ENCODE measurements at regions not wholly inside any gene's neighbourhood (a gene's known extent, or its start where the extent isn't known, plus 50 kb on each side); places are given as distances from the start of the nearest gene placed in this dataset.

DNA sequence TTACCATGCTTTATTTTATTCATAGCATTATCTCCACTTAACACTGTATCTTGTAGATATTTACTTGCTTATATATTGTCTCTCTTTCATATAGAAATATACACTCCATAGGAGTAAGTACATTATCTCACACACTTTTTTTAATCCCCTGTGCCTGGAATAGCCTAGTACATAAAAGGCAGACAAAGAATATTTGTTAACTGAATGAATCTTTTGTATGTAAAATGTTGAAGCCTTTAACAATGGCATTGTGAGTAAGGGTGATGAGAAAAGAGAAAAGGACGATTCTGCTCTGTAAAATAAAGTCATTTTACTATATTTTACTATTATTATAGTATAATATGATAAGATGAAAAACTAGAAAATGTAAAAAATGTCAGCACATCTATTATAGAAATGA is 97.7 kb upstream of the PDHA2 start:
- no peak overlapping the region for H3K4me2 ChIP-seq (ENCODE audit: low read length)
- no peak overlapping the region for H2AFZ ChIP-seq (ENCODE audit: low read depth, low read length, poor library complexity, severe bottlenecking)
- no peaks in the 10 kb centered on the region for H3K4me1 ChIP-seq (ENCODE audit: control insufficient read depth in 1 of 2, insufficient read depth in 2 of 2, low read length in 2 of 2)
- ChIA-PET CTCF (no interaction called here), POLR2A (no interaction called here), RAD21 (ENCODE audit: low non-redundant PET in 1 of 2, low total read pairs in 2 of 2, uncharacterized antibody in 2 of 2, unreplicated experiment in 2 of 2) (no interaction called here)
- DNase-seq (ENCODE audit: low read depth, low spot score) (no peak), ATAC-seq (no peak)
- no peak overlapping the region for H3K4me3 ChIP-seq (replicated peaks in 1 of 2; ENCODE audit: low read depth in 1 of 2, low read length in 2 of 2)
- no peaks in the 10 kb centered on the region for H3K9me3 ChIP-seq (ENCODE audit: control insufficient read depth in 1 of 2, insufficient read depth in 1 of 2, low read depth in 1 of 2, low read length in 2 of 2)
- H3K36me3 ChIP-seq (ENCODE audit: control insufficient read depth in 1 of 2, insufficient read depth in 2 of 2, low read length in 2 of 2), result no peaks in the 10 kb centered on the region
- no peak overlapping the region for H3K27ac ChIP-seq (ENCODE audit: low read depth, low read length)
- H3K9ac ChIP-seq (ENCODE audit: low read length), result no peak overlapping the region
- peaks cover 2% of the 10 kb centered on the region; the same call in 1 of the 2 replicates for H3K9me2 ChIP-seq (ENCODE audit: insufficient read depth)
- H4K20me1 ChIP-seq (ENCODE audit: insufficient read depth), result no peaks in the 10 kb centered on the region
- TF ChIP-seq YY1 (IDR thresholded peaks at IDR 0.05; ENCODE audit: extremely low read depth, insufficient replicate concordance, low read depth, low read length) (no peak), FOSL1 (IDR thresholded peaks at IDR 0.05; ENCODE audit: low read depth) (no peak), CEBPB (IDR thresholded peaks at IDR 0.05; ENCODE audit: low read depth) (no peak), SRF (IDR thresholded peaks at IDR 0.05; ENCODE audit: low read depth) (no peak), TCF7L2 (IDR thresholded peaks at IDR 0.05; ENCODE audit: borderline replicate concordance, extremely low read depth, insufficient read depth, insufficient read length) (no peak), POLR2AphosphoS5 (IDR thresholded peaks at IDR 0.05; ENCODE audit: low read depth, low read length) (no peak), JUND (IDR thresholded peaks at IDR 0.05) (no peak), EZH2phosphoT487 (IDR thresholded peaks at IDR 0.05; ENCODE audit: borderline replicate concordance) (no peak), ZFX (IDR thresholded peaks at IDR 0.05) (no peak), POLR2A (IDR thresholded peaks at IDR 0.05; ENCODE audit: borderline replicate concordance, extremely low read depth, insufficient read depth, insufficient read length) (no peak), CBX3 (IDR thresholded peaks at IDR 0.05; ENCODE audit: low read depth) (no peak), EGR1 (IDR thresholded peaks at IDR 0.05; ENCODE audit: low read depth) (no peak), ELF1 (IDR thresholded peaks at IDR 0.05; ENCODE audit: borderline replicate concordance, low read depth) (no peak), RAD21 (IDR thresholded peaks at IDR 0.05; ENCODE audit: low read depth) (no peak)
- TF ChIP-seq, protein P1, sequence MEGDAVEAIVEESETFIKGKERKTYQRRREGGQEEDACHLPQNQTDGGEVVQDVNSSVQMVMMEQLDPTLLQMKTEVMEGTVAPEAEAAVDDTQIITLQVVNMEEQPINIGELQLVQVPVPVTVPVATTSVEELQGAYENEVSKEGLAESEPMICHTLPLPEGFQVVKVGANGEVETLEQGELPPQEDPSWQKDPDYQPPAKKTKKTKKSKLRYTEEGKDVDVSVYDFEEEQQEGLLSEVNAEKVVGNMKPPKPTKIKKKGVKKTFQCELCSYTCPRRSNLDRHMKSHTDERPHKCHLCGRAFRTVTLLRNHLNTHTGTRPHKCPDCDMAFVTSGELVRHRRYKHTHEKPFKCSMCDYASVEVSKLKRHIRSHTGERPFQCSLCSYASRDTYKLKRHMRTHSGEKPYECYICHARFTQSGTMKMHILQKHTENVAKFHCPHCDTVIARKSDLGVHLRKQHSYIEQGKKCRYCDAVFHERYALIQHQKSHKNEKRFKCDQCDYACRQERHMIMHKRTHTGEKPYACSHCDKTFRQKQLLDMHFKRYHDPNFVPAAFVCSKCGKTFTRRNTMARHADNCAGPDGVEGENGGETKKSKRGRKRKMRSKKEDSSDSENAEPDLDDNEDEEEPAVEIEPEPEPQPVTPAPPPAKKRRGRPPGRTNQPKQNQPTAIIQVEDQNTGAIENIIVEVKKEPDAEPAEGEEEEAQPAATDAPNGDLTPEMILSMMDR (IDR thresholded peaks at IDR 0.05 in 2 of 3, conservative IDR thresholded peaks at IDR 0.05 in 1 of 3; ENCODE audit: borderline replicate concordance in 1 of 3, insufficient read depth in 1 of 3, low read depth in 2 of 3, low read length in 2 of 3), result no peak
- TF ChIP-seq, protein P2, sequence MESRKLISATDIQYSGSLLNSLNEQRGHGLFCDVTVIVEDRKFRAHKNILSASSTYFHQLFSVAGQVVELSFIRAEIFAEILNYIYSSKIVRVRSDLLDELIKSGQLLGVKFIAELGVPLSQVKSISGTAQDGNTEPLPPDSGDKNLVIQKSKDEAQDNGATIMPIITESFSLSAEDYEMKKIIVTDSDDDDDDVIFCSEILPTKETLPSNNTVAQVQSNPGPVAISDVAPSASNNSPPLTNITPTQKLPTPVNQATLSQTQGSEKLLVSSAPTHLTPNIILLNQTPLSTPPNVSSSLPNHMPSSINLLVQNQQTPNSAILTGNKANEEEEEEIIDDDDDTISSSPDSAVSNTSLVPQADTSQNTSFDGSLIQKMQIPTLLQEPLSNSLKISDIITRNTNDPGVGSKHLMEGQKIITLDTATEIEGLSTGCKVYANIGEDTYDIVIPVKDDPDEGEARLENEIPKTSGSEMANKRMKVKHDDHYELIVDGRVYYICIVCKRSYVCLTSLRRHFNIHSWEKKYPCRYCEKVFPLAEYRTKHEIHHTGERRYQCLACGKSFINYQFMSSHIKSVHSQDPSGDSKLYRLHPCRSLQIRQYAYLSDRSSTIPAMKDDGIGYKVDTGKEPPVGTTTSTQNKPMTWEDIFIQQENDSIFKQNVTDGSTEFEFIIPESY (IDR thresholded peaks at IDR 0.05; ENCODE audit: extremely low read depth, insufficient replicate concordance, low read length), result no peak
- TF ChIP-seq, protein P3, sequence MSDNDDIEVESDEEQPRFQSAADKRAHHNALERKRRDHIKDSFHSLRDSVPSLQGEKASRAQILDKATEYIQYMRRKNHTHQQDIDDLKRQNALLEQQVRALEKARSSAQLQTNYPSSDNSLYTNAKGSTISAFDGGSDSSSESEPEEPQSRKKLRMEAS (IDR thresholded peaks at IDR 0.05), result no peak
- no peaks in the 10 kb centered on the region for H3K27me3 ChIP-seq (ENCODE audit: insufficient read depth, low read length)
- no TSS peak for BruUV-seq (replicated peaks)
- intact Hi-C loops (cut with micrococcal nuclease), result no loop called here
- H3K79me2 ChIP-seq (ENCODE audit: insufficient read depth, low read length), result no peaks in the 10 kb centered on the region
